GM12873 (cell line): ENCODE measurements at regions not wholly inside any gene's neighbourhood (a gene's known extent, or its start where the extent isn't known, plus 50 kb on each side); places are given as distances from the start of the nearest gene placed in this dataset.

Source experiments
- TF ChIP-seq, protein P1 (sequence below): IDR thresholded peaks from 2 replicates; pipeline ENCODE4 v1.5.1; 2012; ENCODE audit warnings: low read depth, mild to moderate bottlenecking, moderate library complexity, low read length, control low read depth; ENCODE audit not compliant: insufficient read depth; ENCODE audit errors: missing control alignments

DNA sequence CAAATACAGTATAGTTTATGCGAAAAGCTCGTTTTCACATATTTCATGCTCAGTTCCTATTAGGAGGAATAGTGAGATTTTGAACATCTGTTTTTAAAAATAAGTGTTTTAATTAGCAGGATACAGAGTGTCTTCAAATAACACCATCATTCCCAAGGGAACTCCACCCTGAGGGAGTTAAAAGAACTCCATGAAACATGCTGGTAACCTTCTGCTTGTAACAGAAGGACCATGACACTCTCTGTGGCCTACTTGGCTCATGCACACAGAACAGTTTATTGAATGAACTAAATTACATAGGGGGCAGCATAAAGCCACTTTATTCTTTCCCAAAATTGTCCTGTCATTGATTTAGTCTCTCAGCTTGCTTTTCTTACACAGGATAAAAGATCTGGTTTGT lies 809.5 kb upstream of the SLITRK6 start:
- TF ChIP-seq, protein P1, sequence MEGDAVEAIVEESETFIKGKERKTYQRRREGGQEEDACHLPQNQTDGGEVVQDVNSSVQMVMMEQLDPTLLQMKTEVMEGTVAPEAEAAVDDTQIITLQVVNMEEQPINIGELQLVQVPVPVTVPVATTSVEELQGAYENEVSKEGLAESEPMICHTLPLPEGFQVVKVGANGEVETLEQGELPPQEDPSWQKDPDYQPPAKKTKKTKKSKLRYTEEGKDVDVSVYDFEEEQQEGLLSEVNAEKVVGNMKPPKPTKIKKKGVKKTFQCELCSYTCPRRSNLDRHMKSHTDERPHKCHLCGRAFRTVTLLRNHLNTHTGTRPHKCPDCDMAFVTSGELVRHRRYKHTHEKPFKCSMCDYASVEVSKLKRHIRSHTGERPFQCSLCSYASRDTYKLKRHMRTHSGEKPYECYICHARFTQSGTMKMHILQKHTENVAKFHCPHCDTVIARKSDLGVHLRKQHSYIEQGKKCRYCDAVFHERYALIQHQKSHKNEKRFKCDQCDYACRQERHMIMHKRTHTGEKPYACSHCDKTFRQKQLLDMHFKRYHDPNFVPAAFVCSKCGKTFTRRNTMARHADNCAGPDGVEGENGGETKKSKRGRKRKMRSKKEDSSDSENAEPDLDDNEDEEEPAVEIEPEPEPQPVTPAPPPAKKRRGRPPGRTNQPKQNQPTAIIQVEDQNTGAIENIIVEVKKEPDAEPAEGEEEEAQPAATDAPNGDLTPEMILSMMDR = no peak

DNA sequence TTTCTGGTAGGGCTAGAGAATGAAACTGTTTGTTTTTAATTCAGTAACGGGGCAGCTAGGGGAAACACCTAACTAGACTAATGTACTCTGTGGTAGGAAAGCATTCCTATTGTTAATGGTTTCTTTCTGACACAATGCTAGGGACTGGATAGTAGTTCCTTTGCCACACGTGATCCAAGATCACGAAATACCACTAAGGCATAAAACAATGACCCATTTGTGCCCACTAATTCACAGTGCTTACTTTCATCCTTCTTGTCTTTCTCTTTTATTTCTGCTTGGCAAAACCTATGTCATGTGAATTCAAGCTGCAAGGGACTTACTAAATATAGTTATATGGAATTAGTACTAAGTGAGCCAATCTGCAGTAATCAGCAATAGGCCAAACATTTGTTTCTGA lies 834.1 kb upstream of the SLITRK6 start:
- TF ChIP-seq, protein P1 = no peak

DNA sequence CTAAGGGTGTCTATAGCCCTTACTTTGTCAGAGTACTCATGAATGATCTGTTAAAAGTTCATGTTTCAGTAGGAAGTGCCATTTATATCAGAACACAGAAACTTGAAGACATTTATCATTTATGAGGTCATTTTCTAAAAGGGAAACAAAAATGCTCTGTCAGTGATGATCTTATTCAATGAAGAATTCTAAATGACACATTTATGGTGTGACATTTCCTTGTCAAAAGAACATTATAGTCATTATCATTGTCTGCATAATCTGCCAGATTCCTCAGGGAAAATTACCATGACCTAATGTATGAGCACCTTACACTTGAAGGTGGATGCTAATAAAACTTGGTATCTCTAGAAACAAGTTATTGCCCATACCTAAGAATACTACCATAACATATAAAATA lies 853.8 kb upstream of the SLITRK6 start:
- TF ChIP-seq, protein P1 = no peak

DNA sequence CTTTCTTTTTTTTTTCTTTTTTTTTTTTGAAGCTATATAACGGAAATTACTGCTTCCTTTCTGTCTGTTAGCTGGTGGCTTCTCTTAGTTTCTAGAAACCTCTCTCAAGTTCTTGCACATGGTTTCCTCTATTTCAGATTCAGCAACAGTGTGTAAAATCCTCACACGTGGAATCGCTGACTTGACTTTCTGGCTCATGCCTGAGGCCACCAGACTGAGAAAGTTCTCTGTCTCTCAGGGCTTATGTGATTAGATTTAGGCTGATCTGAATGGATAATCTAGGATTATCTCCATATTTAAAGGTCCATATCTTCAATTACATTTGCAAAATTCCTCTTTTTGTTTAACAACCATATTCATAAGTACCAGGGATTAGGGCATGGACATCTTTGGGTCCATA lies 856.3 kb upstream of the SLITRK6 start:
- TF ChIP-seq, protein P1 = no peak

DNA sequence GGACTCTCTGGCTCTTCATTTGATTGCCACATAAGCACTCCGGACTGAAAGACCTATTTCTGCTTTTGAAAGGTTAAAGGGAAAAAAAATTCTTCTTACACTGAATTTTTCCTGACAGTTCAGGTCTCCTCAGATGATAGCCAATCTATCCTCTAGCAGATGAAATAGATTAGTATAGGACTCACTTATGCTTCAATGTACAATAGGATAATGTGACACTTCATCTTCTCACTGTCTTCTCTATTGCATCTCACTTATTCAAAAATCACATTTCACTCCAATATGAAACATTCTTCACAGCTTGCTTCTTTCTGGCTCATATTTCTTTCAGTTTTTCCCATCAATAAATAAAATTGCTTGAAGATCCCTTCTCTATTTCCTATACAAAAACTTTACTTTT lies 860.9 kb upstream of the SLITRK6 start:
- TF ChIP-seq, protein P1 = no peak

DNA sequence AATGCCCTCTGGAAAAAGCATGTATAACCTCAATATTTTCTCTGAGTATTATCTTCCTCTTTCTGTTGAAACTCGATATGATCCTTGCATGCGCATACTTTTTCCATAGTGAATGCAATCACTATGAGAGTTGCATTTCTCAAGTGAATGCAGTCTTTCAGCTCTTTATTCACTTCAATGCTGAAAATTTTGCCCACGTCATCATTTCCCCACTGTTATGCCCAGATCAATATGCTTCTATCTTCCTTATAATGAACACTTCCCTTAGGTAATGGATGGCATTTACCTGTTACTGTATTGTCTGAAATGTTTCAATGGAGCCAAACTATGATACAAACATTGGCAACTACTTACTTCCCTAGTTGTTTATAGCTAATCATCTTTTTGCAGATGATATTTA lies 866.6 kb upstream of the SLITRK6 start:
- TF ChIP-seq, protein P1 = no peak

DNA sequence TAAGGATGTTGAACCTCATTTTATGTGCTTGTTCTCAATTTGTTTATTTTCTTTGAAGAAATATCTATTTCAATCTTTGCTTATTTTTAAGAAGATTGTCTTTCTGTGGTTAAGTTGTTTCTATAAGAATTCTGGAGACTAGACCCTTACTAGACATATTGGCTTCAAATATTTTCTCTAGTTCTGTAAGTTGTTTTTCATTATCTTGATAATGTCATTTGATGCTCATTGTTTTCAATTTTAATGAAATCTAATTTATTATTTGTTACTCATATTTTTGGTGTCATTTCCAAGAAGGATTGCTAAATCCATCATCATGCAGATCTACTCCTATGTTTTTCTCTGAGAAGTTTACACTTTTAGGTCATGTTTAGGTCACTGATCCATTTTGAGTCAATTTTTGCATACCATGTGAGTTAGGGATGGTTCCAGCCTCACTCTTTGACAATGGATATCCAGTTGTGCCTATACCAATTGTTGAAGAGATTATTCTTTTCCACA lies 874.8 kb upstream of the SLITRK6 start:
- TF ChIP-seq, protein P1 = no peak
